ENCODE measurements at regions not wholly inside any gene's neighbourhood (a gene's known extent, or its start where the extent isn't known, plus 50 kb on each side); places are given as distances from the start of the nearest gene placed in this dataset.

- Histone ChIP-seq H3K9me3 (ENCODE audit: low read length) (no peaks in the 10 kb centered on the region), H3K4me2 (ENCODE audit: low read length) (no peak overlapping the region), H4K20me1 (ENCODE audit: insufficient read depth) (no peaks in the 10 kb centered on the region), H3K9me2 (ENCODE audit: insufficient read depth, low read length) (no peaks in the 10 kb centered on the region), H3K79me2 (replicated peaks; ENCODE audit: insufficient read depth, low read length) (no peaks in the 10 kb centered on the region), H3K27me3 (ENCODE audit: insufficient read depth, low read depth, low read length) (no peaks in the 10 kb centered on the region), H3K9ac (ENCODE audit: low read length) (no peak overlapping the region), H3F3A (ENCODE audit: insufficient read depth, low read length, poor library complexity, severe bottlenecking) (no peaks in the 10 kb centered on the region), H3K36me3 (ENCODE audit: insufficient read depth, low read length) (no peaks in the 10 kb centered on the region), H3K4me3 (ENCODE audit: low read length) (no peak overlapping the region), H3K27ac (ENCODE audit: low read length) (no peak overlapping the region), H2AFZ (ENCODE audit: low read depth, low read length) (no peak overlapping the region)
- no peak for TF ChIP-seq POLR2AphosphoS5 (IDR thresholded peaks at IDR 0.05)
- TF ChIP-seq EZH2 (IDR thresholded peaks at IDR 0.05; ENCODE audit: borderline replicate concordance, insufficient read depth, low read length, poor library complexity, severe bottlenecking) = no peak
- no peak for TF ChIP-seq TAF1 (IDR thresholded peaks at IDR 0.05; ENCODE audit: low read depth)
- TF ChIP-seq CTCF (IDR thresholded peaks at IDR 0.05; ENCODE audit: poor library complexity, severe bottlenecking) = no peak
- no peak for TF ChIP-seq RAD21 (conservative IDR thresholded peaks at IDR 0.05)
- TF ChIP-seq SMC3 (conservative IDR thresholded peaks at IDR 0.05; ENCODE audit: poor library complexity) = no peak
Measured at GRCh38 chr2:208595386-208596275, 189.0 kb downstream of the PTH2R start.

GRCh38 chr2:208607694-208608093 lies 201.1 kb downstream of the PTH2R start:
- H2AFZ ChIP-seq (ENCODE audit: low read depth, low read length) = no peak overlapping the region
- no peak overlapping the region for H3K9ac ChIP-seq (ENCODE audit: low read length)
- no peaks in the 10 kb centered on the region for H3K79me2 ChIP-seq (replicated peaks; ENCODE audit: insufficient read depth, low read length)
- H3K36me3 ChIP-seq (ENCODE audit: insufficient read depth, low read length) = no peaks in the 10 kb centered on the region
- no peaks in the 10 kb centered on the region for H3K9me3 ChIP-seq (ENCODE audit: low read length)
- no peak for TF ChIP-seq MXI1 (conservative IDR thresholded peaks at IDR 0.05; ENCODE audit: poor library complexity, severe bottlenecking)
- TF ChIP-seq RAD21 (conservative IDR thresholded peaks at IDR 0.05) = no peak
- TF ChIP-seq TAF1 (IDR thresholded peaks at IDR 0.05; ENCODE audit: low read depth) = no peak
- no peak for TF ChIP-seq EZH2 (IDR thresholded peaks at IDR 0.05; ENCODE audit: borderline replicate concordance, insufficient read depth, low read length, poor library complexity, severe bottlenecking)
- no peak for TF ChIP-seq SMC3 (conservative IDR thresholded peaks at IDR 0.05; ENCODE audit: poor library complexity)
- no peak for TF ChIP-seq CTCF (IDR thresholded peaks at IDR 0.05; ENCODE audit: poor library complexity, severe bottlenecking)
- no peak for TF ChIP-seq POLR2AphosphoS5 (IDR thresholded peaks at IDR 0.05)
- TF ChIP-seq REST (IDR thresholded peaks at IDR 0.05; ENCODE audit: borderline replicate concordance) = no peak
- no peak for TF ChIP-seq EP300 (conservative IDR thresholded peaks at IDR 0.05; ENCODE audit: poor library complexity, severe bottlenecking)
- H3F3A ChIP-seq (ENCODE audit: insufficient read depth, low read length, poor library complexity, severe bottlenecking) = no peaks in the 10 kb centered on the region
- H3K27ac ChIP-seq (ENCODE audit: low read length) = no peak overlapping the region
- no peak overlapping the region for H3K4me3 ChIP-seq (ENCODE audit: low read length)
- no peaks in the 10 kb centered on the region for H3K27me3 ChIP-seq (ENCODE audit: insufficient read depth, low read depth, low read length)
- H3K4me2 ChIP-seq (ENCODE audit: low read length) = no peak overlapping the region
- no peaks in the 10 kb centered on the region for H4K20me1 ChIP-seq (ENCODE audit: insufficient read depth)
- H3K9me2 ChIP-seq (ENCODE audit: insufficient read depth, low read length) = no peaks in the 10 kb centered on the region
